Loucy (cell line): ENCODE measurements at regions not wholly inside any gene's neighbourhood (a gene's known extent, or its start where the extent isn't known, plus 50 kb on each side); places are given as distances from the start of the nearest gene placed in this dataset.

ENCODE experiments used
- H2AFZ ChIP-seq: fragments of 200-600 bp; sonication (generic); 2 replicates; pipeline ENCODE4 v1.6.0; 2016; ENCODE audit warnings: antibody characterized with exemption, mild to moderate bottlenecking, low read length, moderate library complexity
- H3F3A ChIP-seq: fragments of 200-600 bp; 2 replicates; pipeline ENCODE4 v1.6.0; 2016; ENCODE audit warnings: antibody characterized with exemption, low read depth, mild to moderate bottlenecking
- H3K27me3 ChIP-seq: fragments of 200-600 bp; sonication (generic); 2 replicates; pipeline ENCODE4 v1.6.1; 2014; ENCODE audit warnings: low read length, mild to moderate bottlenecking; ENCODE audit not compliant: insufficient read depth, poor library complexity, severe bottlenecking
- H3K36me3 ChIP-seq: fragments of 200-600 bp; sonication (generic); 2 replicates; pipeline ENCODE4 v1.6.1; 2016; ENCODE audit warnings: low read length; ENCODE audit not compliant: insufficient read depth
- H3K4me1 ChIP-seq: fragments of 200-600 bp; sonication (generic); 2 replicates; pipeline ENCODE4 v1.5.1; 2014; ENCODE audit warnings: low read length, mild to moderate bottlenecking; ENCODE audit not compliant: insufficient read depth, poor library complexity, severe bottlenecking
- H3K4me2 ChIP-seq: fragments of 200-600 bp; sonication (generic); 2 replicates; pipeline ENCODE4 v1.6.0; 2014; ENCODE audit warnings: antibody characterized with exemption, low read length, low read depth, mild to moderate bottlenecking; ENCODE audit not compliant: poor library complexity, severe bottlenecking
- H3K4me3 ChIP-seq: fragments of 200-600 bp; sonication (generic); 2 replicates; pipeline ENCODE4 v1.5.1; 2014; ENCODE audit warnings: low read length, mild to moderate bottlenecking, mixed read lengths; ENCODE audit not compliant: poor library complexity, severe bottlenecking
- H3K79me2 ChIP-seq: fragments of 200-600 bp; sonication (generic); 2 replicates; pipeline ENCODE4 v1.6.1; 2014; ENCODE audit warnings: low read length; ENCODE audit not compliant: insufficient read depth
- H3K9ac ChIP-seq: fragments of 200-600 bp; sonication (generic); 2 replicates; pipeline ENCODE4 v1.6.0; 2014; ENCODE audit warnings: mild to moderate bottlenecking, low read depth, low read length, moderate library complexity; ENCODE audit not compliant: poor library complexity, severe bottlenecking
- H3K9me2 ChIP-seq: fragments of 200-600 bp; sonication (generic); replicated peaks from 2 replicates; pipeline ENCODE4 v1.6.1; 2016; ENCODE audit warnings: low read depth, low read length, mixed read lengths
- H3K9me3 ChIP-seq: fragments of 200-600 bp; sonication (generic); 2 replicates; pipeline ENCODE4 v1.6.1; 2014; ENCODE audit warnings: mild to moderate bottlenecking, antibody characterized with exemption, low read length, low read depth; ENCODE audit not compliant: insufficient read depth
- H4K20me1 ChIP-seq: fragments of 200-600 bp; sonication (generic); 2 replicates; pipeline ENCODE4 v1.6.0; 2014; ENCODE audit warnings: antibody characterized with exemption, low read length, mild to moderate bottlenecking; ENCODE audit not compliant: insufficient read depth, poor library complexity, severe bottlenecking
- EZH2phosphoT487 ChIP-seq: fragments of 200-600 bp; IDR thresholded peaks from 2 replicates; pipeline ENCODE4 v1.6.1; 2018; ENCODE audit warnings: antibody characterized with exemption, mild to moderate bottlenecking, moderate library complexity, borderline replicate concordance
- TF ChIP-seq, protein P1 (sequence below): fragments of 200-600 bp; sonication (generic); conservative IDR thresholded peaks from 2 replicates; pipeline ENCODE4 v1.5.1; 2014; ENCODE audit warnings: mild to moderate bottlenecking, antibody characterized with exemption, low read length

DNA sequence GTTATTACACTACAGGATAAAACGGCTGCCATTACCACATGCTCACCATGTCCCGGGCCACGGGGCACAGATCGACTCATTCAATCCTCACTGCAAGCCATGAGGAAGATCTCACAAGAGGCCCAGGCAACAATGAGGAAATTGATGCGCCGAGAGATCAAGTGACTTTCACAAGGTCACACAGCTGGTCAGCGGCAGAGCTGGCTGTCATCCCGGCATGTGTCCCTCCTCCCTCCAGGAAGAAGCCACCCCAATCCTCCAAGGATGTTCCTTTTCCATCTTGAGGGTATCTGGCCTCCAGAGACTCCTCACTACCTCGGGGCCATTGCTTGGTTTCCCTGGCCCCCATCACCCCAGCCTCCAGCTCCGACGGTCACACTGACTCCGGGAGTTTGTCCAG lies 65.3 kb upstream of the GLI2 start:
- Histone ChIP-seq H3K27me3 (no peaks in the 10 kb centered on the region), H3F3A (no peaks in the 10 kb centered on the region), H3K4me2 (no peak overlapping the region), H3K9me2 (no peaks in the 10 kb centered on the region), H3K9me3 (no peaks in the 10 kb centered on the region), H3K4me1 (no peaks in the 10 kb centered on the region), H2AFZ (no peak overlapping the region), H4K20me1 (no peaks in the 10 kb centered on the region), H3K79me2 (no peaks in the 10 kb centered on the region), H3K4me3 (no peak overlapping the region), H3K9ac (no peak overlapping the region), H3K36me3 (no peaks in the 10 kb centered on the region)
- TF ChIP-seq, protein P1, sequence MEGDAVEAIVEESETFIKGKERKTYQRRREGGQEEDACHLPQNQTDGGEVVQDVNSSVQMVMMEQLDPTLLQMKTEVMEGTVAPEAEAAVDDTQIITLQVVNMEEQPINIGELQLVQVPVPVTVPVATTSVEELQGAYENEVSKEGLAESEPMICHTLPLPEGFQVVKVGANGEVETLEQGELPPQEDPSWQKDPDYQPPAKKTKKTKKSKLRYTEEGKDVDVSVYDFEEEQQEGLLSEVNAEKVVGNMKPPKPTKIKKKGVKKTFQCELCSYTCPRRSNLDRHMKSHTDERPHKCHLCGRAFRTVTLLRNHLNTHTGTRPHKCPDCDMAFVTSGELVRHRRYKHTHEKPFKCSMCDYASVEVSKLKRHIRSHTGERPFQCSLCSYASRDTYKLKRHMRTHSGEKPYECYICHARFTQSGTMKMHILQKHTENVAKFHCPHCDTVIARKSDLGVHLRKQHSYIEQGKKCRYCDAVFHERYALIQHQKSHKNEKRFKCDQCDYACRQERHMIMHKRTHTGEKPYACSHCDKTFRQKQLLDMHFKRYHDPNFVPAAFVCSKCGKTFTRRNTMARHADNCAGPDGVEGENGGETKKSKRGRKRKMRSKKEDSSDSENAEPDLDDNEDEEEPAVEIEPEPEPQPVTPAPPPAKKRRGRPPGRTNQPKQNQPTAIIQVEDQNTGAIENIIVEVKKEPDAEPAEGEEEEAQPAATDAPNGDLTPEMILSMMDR, result no peak
- TF ChIP-seq EZH2phosphoT487, result no peak

DNA sequence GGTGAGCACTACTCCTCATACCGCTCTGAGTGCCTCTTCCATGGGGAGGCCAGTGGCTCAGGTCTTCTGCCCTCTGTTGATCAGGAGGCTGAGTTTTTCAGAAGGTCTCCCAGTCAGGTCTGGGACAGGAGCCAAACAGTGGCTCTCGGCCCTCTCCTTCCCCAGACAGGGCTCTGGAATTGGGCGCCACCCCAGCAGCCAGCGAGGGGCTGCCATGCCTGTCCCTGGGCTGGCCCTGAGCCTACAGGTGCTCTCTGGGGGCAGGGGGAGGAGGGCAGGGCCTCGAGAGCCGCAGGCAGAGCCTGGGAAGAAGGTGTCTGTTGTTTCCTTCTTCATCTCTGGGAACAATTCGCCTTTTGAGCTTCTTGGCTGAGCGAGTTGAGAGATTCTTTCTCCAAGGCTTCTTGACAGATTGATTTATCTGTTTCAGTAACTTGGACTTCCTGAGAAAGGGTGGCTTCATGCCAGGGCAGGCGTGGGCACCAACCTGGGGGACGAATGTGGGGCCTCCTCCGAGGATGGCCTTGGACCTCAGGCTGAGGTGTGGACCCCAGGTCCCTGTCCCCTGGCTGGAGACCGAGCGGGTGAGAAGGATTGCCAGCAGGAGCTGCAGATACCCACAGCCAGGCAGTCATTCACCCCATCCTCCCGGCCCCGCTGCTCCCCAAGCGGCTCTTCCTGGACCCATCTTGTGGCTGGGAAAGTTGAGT lies 64.7 kb upstream of the GLI2 start:
- Histone ChIP-seq H3K9me3 (no peaks in the 10 kb centered on the region), H2AFZ (no peak overlapping the region), H3K9ac (no peak overlapping the region), H3K4me2 (no peak overlapping the region), H3K27me3 (no peaks in the 10 kb centered on the region), H4K20me1 (no peaks in the 10 kb centered on the region), H3K79me2 (no peaks in the 10 kb centered on the region), H3K36me3 (no peaks in the 10 kb centered on the region), H3F3A (no peaks in the 10 kb centered on the region), H3K9me2 (no peaks in the 10 kb centered on the region), H3K4me3 (no peak overlapping the region), H3K4me1 (no peaks in the 10 kb centered on the region)
- TF ChIP-seq, protein P1, result no peak

DNA sequence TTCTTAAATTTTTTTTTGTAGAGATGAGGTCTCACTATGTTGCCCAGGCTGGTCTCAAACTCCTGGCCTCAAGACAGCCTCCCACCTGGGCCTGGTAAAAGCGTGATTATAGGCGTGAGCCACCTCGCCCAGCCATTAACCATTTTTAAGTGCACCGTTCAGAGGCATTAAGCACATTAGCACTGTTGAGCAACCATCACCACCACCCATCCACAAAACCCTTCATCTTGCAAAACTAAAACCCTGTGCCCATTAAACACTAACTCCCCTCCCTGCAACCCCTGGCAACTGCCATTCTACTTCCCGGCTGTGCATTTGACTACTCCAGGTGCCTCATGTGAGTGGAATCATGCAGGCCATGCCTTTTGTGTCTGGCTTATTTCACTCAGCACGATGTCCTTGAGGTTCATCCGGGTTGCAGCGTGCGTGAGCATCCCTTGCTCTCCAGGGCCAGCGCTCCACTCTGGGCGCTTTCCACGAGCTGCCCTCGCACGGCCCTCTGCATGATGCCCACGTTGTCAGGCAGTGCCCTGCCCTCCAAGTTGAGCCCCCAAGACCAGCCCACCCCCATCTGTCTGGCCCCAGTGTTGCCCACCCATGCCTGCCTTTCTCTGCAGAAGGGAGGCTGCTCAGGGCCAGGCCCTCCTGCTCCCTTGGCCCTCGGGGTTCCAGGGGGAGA lies 63.0 kb upstream of the GLI2 start:
- Histone ChIP-seq H3K9ac (no peak overlapping the region), H3K4me3 (no peak overlapping the region), H3K9me3 (no peaks in the 10 kb centered on the region), H3K9me2 (no peaks in the 10 kb centered on the region), H4K20me1 (no peaks in the 10 kb centered on the region), H3K27me3 (no peaks in the 10 kb centered on the region), H2AFZ (no peak overlapping the region), H3K36me3 (no peaks in the 10 kb centered on the region), H3F3A (no peaks in the 10 kb centered on the region), H3K79me2 (no peaks in the 10 kb centered on the region), H3K4me2 (no peak overlapping the region), H3K4me1 (no peaks in the 10 kb centered on the region)
- TF ChIP-seq, protein P1, result no peak
- no peak for TF ChIP-seq EZH2phosphoT487
